Suprapubic skin (tissue), 4 donors: ENCODE measurements at regions not wholly inside any gene's neighbourhood (a gene's known extent, or its start where the extent isn't known, plus 50 kb on each side); places are given as distances from the start of the nearest gene placed in this dataset.

ENCODE experiments used
- DNase-seq, 2 donors: peaks; one replicate each; pipeline ENCODE4 v3.0.0-alpha.2; 2019; ENCODE audit warnings: low spot score in 2 of 2
- H3K27ac ChIP-seq: fragments of 200-600 bp; sonication (generic); one replicate; pipeline ENCODE4 v1.5.1; 2019
- H3K27me3 ChIP-seq: fragments of 200-600 bp; sonication (generic); one replicate; pipeline ENCODE4 v1.5.1; 2019
- H3K36me3 ChIP-seq: fragments of 200-600 bp; sonication (generic); one replicate; pipeline ENCODE4 v1.5.1; 2019
- H3K4me1 ChIP-seq: fragments of 200-600 bp; sonication (generic); one replicate; pipeline ENCODE4 v1.5.1; 2019
- H3K4me3 ChIP-seq: fragments of 200-600 bp; sonication (generic); one replicate; pipeline ENCODE4 v1.5.1; 2019; ENCODE audit warnings: mild to moderate bottlenecking
- H3K9me3 ChIP-seq: fragments of 200-600 bp; sonication (generic); one replicate; pipeline ENCODE4 v1.5.1; 2019
- CTCF ChIP-seq, 2 donors: fragments of 200-600 bp in 1 of 2; fragments of 450-650 bp in 1 of 2; sonication (generic) in 1 of 2; IDR thresholded peaks; one replicate each; pipeline ENCODE4 v1.5.1; 2016 to 2019; ENCODE audit warnings: antibody characterized with exemption in 2 of 2, mild to moderate bottlenecking in 1 of 2, moderate library complexity in 1 of 2
- EP300 ChIP-seq: sonication (generic); formaldehyde crosslinking; IDR thresholded peaks from one replicate; pipeline ENCODE4 v1.6.1; 2017; ENCODE audit warnings: antibody characterized with exemption
- POLR2A ChIP-seq, 2 donors: fragments of 450-650 bp; IDR thresholded peaks; one replicate each; pipeline ENCODE4 v1.6.1; 2017; ENCODE audit warnings: antibody characterized with exemption in 2 of 2, mild to moderate bottlenecking in 2 of 2, moderate library complexity in 2 of 2
- POLR2AphosphoS5 ChIP-seq, 3 donors: sonication (generic); formaldehyde crosslinking; IDR thresholded peaks; one replicate each; pipeline ENCODE4 v1.6.1; 2017; ENCODE audit warnings: antibody characterized with exemption in 3 of 3
- WGBS: methylation state at CpG from one replicate; pipeline ENCODE4 v1.1.5; 2018; 5-methylcytosine and 5-hydroxymethylcytosine counted together

GRCh38 chr14:51422704-51423103, 182.7 kb downstream of the TMX1 start:
- H3K27me3 ChIP-seq: no peaks in the 10 kb centered on the region

GRCh38 chr14:51424041-51424440, 184.0 kb downstream of the TMX1 start:
- Histone ChIP-seq H3K36me3 (no peaks in the 10 kb centered on the region), H3K4me1 (peaks cover 15% of the 10 kb centered on the region), H3K27ac (peak overlapping the region; percentile 70), H3K27me3 (no peaks in the 10 kb centered on the region), H3K4me3 (no peak overlapping the region), H3K9me3 (peaks cover under 1% of the 10 kb centered on the region)
- 59% methylated on average over 3 of the region's 3 CpGs for WGBS
- no peak for DNase-seq
- TF ChIP-seq CTCF (IDR thresholded peaks at IDR 0.05) (no peak), POLR2AphosphoS5 (IDR thresholded peaks at IDR 0.05) (no peak), POLR2A (IDR thresholded peaks at IDR 0.05) (no peak), EP300 (no peak)

More at GRCh38 chr14:51422704-51423103, 182.7 kb downstream of the TMX1 start:
- Histone ChIP-seq H3K4me3 (no peak overlapping the region), H3K27ac (no peak overlapping the region), H3K4me1 (peaks cover 15% of the 10 kb centered on the region), H3K36me3 (no peaks in the 10 kb centered on the region), H3K9me3 (peaks cover 9% of the 10 kb centered on the region)
- TF ChIP-seq CTCF (IDR thresholded peaks at IDR 0.05): no peak
- no peak for TF ChIP-seq EP300
- no peak for TF ChIP-seq POLR2A (IDR thresholded peaks at IDR 0.05)
- TF ChIP-seq POLR2AphosphoS5 (IDR thresholded peaks at IDR 0.05): no peak
- DNase-seq: no peak
- WGBS: 100% methylated on average over 3 of the region's 3 CpGs

- 59% methylated on average over 5 of the region's 5 CpGs for WGBS
- no peak for DNase-seq
- Histone ChIP-seq H3K4me1 (peaks cover 15% of the 10 kb centered on the region), H3K36me3 (no peaks in the 10 kb centered on the region), H3K9me3 (no peaks in the 10 kb centered on the region), H3K27me3 (no peaks in the 10 kb centered on the region), H3K4me3 (no peak overlapping the region), H3K27ac (peak overlapping the region; percentile 70)
- TF ChIP-seq CTCF (IDR thresholded peaks at IDR 0.05) (no peak), POLR2AphosphoS5 (IDR thresholded peaks at IDR 0.05) (no peak), POLR2A (IDR thresholded peaks at IDR 0.05) (no peak), EP300 (no peak)
Measured at GRCh38 chr14:51424561-51425251, 184.7 kb downstream of the TMX1 start.

GRCh38 chr14:51428981-51429380, 188.9 kb downstream of the TMX1 start:
- TF ChIP-seq POLR2A (IDR thresholded peaks at IDR 0.05): no peak
- TF ChIP-seq EP300: no peak
- TF ChIP-seq CTCF (IDR thresholded peaks at IDR 0.05): no peak
- no peak for TF ChIP-seq POLR2AphosphoS5 (IDR thresholded peaks at IDR 0.05)
- H3K4me1 ChIP-seq: peaks cover 15% of the 10 kb centered on the region
- no peaks in the 10 kb centered on the region for H3K27me3 ChIP-seq
- no peak overlapping the region for H3K4me3 ChIP-seq
- no peaks in the 10 kb centered on the region for H3K36me3 ChIP-seq
- H3K27ac ChIP-seq: no peak overlapping the region
- H3K9me3 ChIP-seq: no peaks in the 10 kb centered on the region
- DNase-seq: no peak
- WGBS: 39% methylated on average over 1 of the region's 1 CpG

- 63% methylated on average over 4 of the region's 4 CpGs for WGBS
Measured at GRCh38 chr14:51430079-51430478, 190.0 kb downstream of the TMX1 start.

More at GRCh38 chr14:51430079-51430478, 190.0 kb downstream of the TMX1 start:
- no peaks in the 10 kb centered on the region for H3K36me3 ChIP-seq
- no peak overlapping the region for H3K4me3 ChIP-seq
- H3K27ac ChIP-seq: peak overlapping the region; percentile 42
- no peaks in the 10 kb centered on the region for H3K9me3 ChIP-seq
- H3K27me3 ChIP-seq: no peaks in the 10 kb centered on the region
- no peak for DNase-seq
- TF ChIP-seq EP300 (no peak), CTCF (IDR thresholded peaks at IDR 0.05) (no peak), POLR2AphosphoS5 (IDR thresholded peaks at IDR 0.05) (no peak), POLR2A (IDR thresholded peaks at IDR 0.05) (no peak)
- peaks cover 9% of the 10 kb centered on the region for H3K4me1 ChIP-seq
